GM23338 (cell line): ENCODE measurements at regions not wholly inside any gene's neighbourhood (a gene's known extent, or its start where the extent isn't known, plus 50 kb on each side); places are given as distances from the start of the nearest gene placed in this dataset.

Experiments
- ATAC-seq: fragments of 200-7000 bp; cut with Tn5 transposase; 3 replicates; pipeline ENCODE4 v1.9.1; 2020
- DNase-seq: peaks from one replicate; pipeline ENCODE4 v3.0.0-alpha.2; 2015; ENCODE audit warnings: low spot score
- H2AFZ ChIP-seq: fragments of 200-600 bp; sonication (generic); 2 replicates; pipeline ENCODE4 v1.8.0; 2016; ENCODE audit warnings: antibody characterized with exemption, mild to moderate bottlenecking, moderate library complexity
- H3F3A ChIP-seq: fragments of 200-600 bp; sonication (generic); replicated peaks from 2 replicates; pipeline ENCODE4 v1.8.0; 2017; ENCODE audit warnings: antibody characterized with exemption, mixed run types, low read depth
- H3K27ac ChIP-seq: fragments of 200-600 bp; sonication (generic); 2 replicates; pipeline ENCODE4 v1.6.1; 2016; ENCODE audit warnings: low read depth
- H3K27me3 ChIP-seq: fragments of 200-600 bp; sonication (generic); 2 replicates; pipeline ENCODE4 v1.8.0; 2016; ENCODE audit warnings: mild to moderate bottlenecking, mixed run types, moderate library complexity; ENCODE audit not compliant: insufficient read depth
- H3K36me3 ChIP-seq: fragments of 200-600 bp; sonication (generic); 2 replicates; pipeline ENCODE4 v1.8.0; 2016; ENCODE audit warnings: mild to moderate bottlenecking; ENCODE audit not compliant: insufficient read depth
- H3K4me1 ChIP-seq: fragments of 200-600 bp; sonication (generic); 2 replicates; pipeline ENCODE4 v1.8.0; 2016; ENCODE audit warnings: mild to moderate bottlenecking, moderate library complexity; ENCODE audit not compliant: insufficient read depth
- H3K4me2 ChIP-seq: fragments of 200-600 bp; sonication (generic); 2 replicates; pipeline ENCODE4 v1.7.1; 2017; ENCODE audit warnings: mixed run types
- H3K4me3 ChIP-seq: fragments of 200-600 bp; sonication (generic); 2 replicates; pipeline ENCODE4 v1.6.1; 2016; ENCODE audit warnings: mixed run types
- H3K79me2 ChIP-seq: fragments of 200-600 bp; sonication (generic); replicated peaks from 2 replicates; pipeline ENCODE4 v1.8.0; 2017; ENCODE audit warnings: mild to moderate bottlenecking; ENCODE audit not compliant: insufficient read depth
- H3K9me2 ChIP-seq: fragments of 200-600 bp; sonication (generic); 2 replicates; pipeline ENCODE4 v1.8.0; 2017; ENCODE audit not compliant: insufficient read depth
- H4K20me1 ChIP-seq: fragments of 200-600 bp; sonication (generic); replicated peaks from 2 replicates; pipeline ENCODE4 v1.8.0; 2017; ENCODE audit warnings: mild to moderate bottlenecking; ENCODE audit not compliant: insufficient read depth
- H3K27ac Mint-ChIP-seq: 2 replicates; pipeline ENCODE4 v1.8.0; 2020; ENCODE audit warnings: inconsistent platforms, mild to moderate bottlenecking, moderate library complexity, mixed read lengths
- H3K27me3 Mint-ChIP-seq: 3 replicates; pipeline ENCODE4 v1.8.0; 2022; ENCODE audit warnings: low read depth, mild to moderate bottlenecking, moderate library complexity, mixed read lengths, inconsistent platforms; ENCODE audit not compliant: insufficient read depth, poor library complexity
- H3K36me3 Mint-ChIP-seq: 3 replicates; pipeline ENCODE4 v1.8.0; 2021; ENCODE audit warnings: low read depth, mild to moderate bottlenecking, inconsistent platforms, moderate library complexity, mixed read lengths
- H3K4me1 Mint-ChIP-seq: 3 replicates; pipeline ENCODE4 v1.8.0; 2020; ENCODE audit warnings: mild to moderate bottlenecking, inconsistent platforms, mixed read lengths
- H3K4me3 Mint-ChIP-seq: 3 replicates; pipeline ENCODE4 v1.8.0; 2021; ENCODE audit warnings: moderate library complexity, mild to moderate bottlenecking, inconsistent platforms, mixed read lengths
- H3K9me3 Mint-ChIP-seq: 3 replicates; pipeline ENCODE4 v1.8.0; 2020; ENCODE audit warnings: moderate library complexity, mild to moderate bottlenecking, inconsistent platforms, mixed read lengths
- CREB1 ChIP-seq: fragments of 250-450 bp; sonication (Bioruptor Pico); IDR thresholded peaks from 2 replicates; pipeline ENCODE4 v1.5.0; 2020; ENCODE audit warnings: low read depth, mild to moderate bottlenecking, moderate library complexity
- EZH2 ChIP-seq: fragments of 200-600 bp; sonication (generic); IDR thresholded peaks from one replicate; pipeline ENCODE4 v1.8.0; 2017; ENCODE audit warnings: antibody characterized with exemption, mild to moderate bottlenecking, low read depth; ENCODE audit not compliant: unreplicated experiment
- JUNB ChIP-seq: IDR thresholded peaks from one replicate; pipeline ENCODE4 v1.6.1; 2016; ENCODE audit warnings: antibody characterized with exemption; ENCODE audit not compliant: unreplicated experiment
- REST ChIP-seq: IDR thresholded peaks from one replicate; pipeline ENCODE4 v1.6.1; 2018; ENCODE audit warnings: antibody characterized with exemption; ENCODE audit not compliant: unreplicated experiment
- STAT1 ChIP-seq: IDR thresholded peaks from one replicate; pipeline ENCODE4 v1.6.1; 2016; ENCODE audit warnings: antibody characterized with exemption; ENCODE audit not compliant: unreplicated experiment
- ZNF114 ChIP-seq: fragments of 250-450 bp; sonication (Bioruptor Pico); IDR thresholded peaks from 2 replicates; pipeline ENCODE4 v1.5.0; 2020; ENCODE audit warnings: mild to moderate bottlenecking, moderate library complexity
- ZNF331 ChIP-seq: fragments of 250-450 bp; sonication (Bioruptor Pico); IDR thresholded peaks from 2 replicates; pipeline ENCODE4 v1.5.0; 2020; ENCODE audit warnings: low read depth, mild to moderate bottlenecking, moderate library complexity
- TF ChIP-seq, protein P1 (sequence below), 2 experiments: fragments of 200-600 bp in 1 of 2; sonication (generic) in 1 of 2; conservative IDR thresholded peaks; 2 replicates each; pipeline versions ENCODE4 v1.5.1 to v1.6.1; 2016 to 2017; ENCODE audit warnings: antibody characterized with exemption in 2 of 2, low read depth in 2 of 2, mild to moderate bottlenecking in 2 of 2, moderate library complexity in 1 of 2
- TF ChIP-seq, protein P2 (sequence below): fragments of 250-450 bp; sonication (Bioruptor Pico); IDR thresholded peaks from 2 replicates; pipeline ENCODE4 v1.5.0; 2020; ENCODE audit warnings: mild to moderate bottlenecking, moderate library complexity

- H3K27ac Mint-ChIP-seq: no peak overlapping the region
- no peak overlapping the region for H3K4me3 ChIP-seq
- no peaks in the 10 kb centered on the region for H3K9me2 ChIP-seq
- peaks cover 7% of the 10 kb centered on the region; the same call in 2 of the 3 replicates for H3K4me1 Mint-ChIP-seq
- peaks cover 13% of the 10 kb centered on the region for H3K9me3 Mint-ChIP-seq
- H3K36me3 Mint-ChIP-seq: peaks cover 6% of the 10 kb centered on the region; the same call in 2 of the 3 replicates
- H3K27me3 Mint-ChIP-seq: peaks cover 12% of the 10 kb centered on the region
- TF ChIP-seq EZH2 (no peak), REST (peak; percentile 36)
- H3K36me3 ChIP-seq: no peaks in the 10 kb centered on the region
- DNase-seq (no peak), ATAC-seq (no peak)
- H3K79me2 ChIP-seq: no peaks in the 10 kb centered on the region
- no peak overlapping the region for H3K4me3 Mint-ChIP-seq
- H3K27ac ChIP-seq: no peak overlapping the region
- H3K4me1 ChIP-seq: no peaks in the 10 kb centered on the region
- no peaks in the 10 kb centered on the region for H3F3A ChIP-seq
- no peak overlapping the region for H2AFZ ChIP-seq
- no peaks in the 10 kb centered on the region for H4K20me1 ChIP-seq
- H3K27me3 ChIP-seq: no peaks in the 10 kb centered on the region
- no peak overlapping the region for H3K4me2 ChIP-seq
Measured at GRCh38 chr1:25104932-25105561, 127.3 kb downstream of the SYF2 start.

GRCh38 chr1:25103164-25103795 lies 129.0 kb downstream of the SYF2 start:
- no peak overlapping the region for H3K4me3 ChIP-seq
- no peaks in the 10 kb centered on the region for H3K79me2 ChIP-seq
- Mint-ChIP-seq H3K27me3 (peaks cover 10% of the 10 kb centered on the region), H3K4me3 (no peak overlapping the region), H3K4me1 (peaks cover 10% of the 10 kb centered on the region), H3K27ac (no peak overlapping the region), H3K9me3 (no peaks in the 10 kb centered on the region), H3K36me3 (no peaks in the 10 kb centered on the region)
- H3K27ac ChIP-seq: no peak overlapping the region
- H3K9me2 ChIP-seq: no peaks in the 10 kb centered on the region
- H2AFZ ChIP-seq: no peak overlapping the region
- H4K20me1 ChIP-seq: no peaks in the 10 kb centered on the region
- H3K4me2 ChIP-seq: no peak overlapping the region
- H3K27me3 ChIP-seq: no peaks in the 10 kb centered on the region
- ATAC-seq (no peak), DNase-seq (no peak)
- H3K4me1 ChIP-seq: no peaks in the 10 kb centered on the region
- H3K36me3 ChIP-seq: no peaks in the 10 kb centered on the region
- H3F3A ChIP-seq: no peaks in the 10 kb centered on the region
- TF ChIP-seq, protein P1, sequence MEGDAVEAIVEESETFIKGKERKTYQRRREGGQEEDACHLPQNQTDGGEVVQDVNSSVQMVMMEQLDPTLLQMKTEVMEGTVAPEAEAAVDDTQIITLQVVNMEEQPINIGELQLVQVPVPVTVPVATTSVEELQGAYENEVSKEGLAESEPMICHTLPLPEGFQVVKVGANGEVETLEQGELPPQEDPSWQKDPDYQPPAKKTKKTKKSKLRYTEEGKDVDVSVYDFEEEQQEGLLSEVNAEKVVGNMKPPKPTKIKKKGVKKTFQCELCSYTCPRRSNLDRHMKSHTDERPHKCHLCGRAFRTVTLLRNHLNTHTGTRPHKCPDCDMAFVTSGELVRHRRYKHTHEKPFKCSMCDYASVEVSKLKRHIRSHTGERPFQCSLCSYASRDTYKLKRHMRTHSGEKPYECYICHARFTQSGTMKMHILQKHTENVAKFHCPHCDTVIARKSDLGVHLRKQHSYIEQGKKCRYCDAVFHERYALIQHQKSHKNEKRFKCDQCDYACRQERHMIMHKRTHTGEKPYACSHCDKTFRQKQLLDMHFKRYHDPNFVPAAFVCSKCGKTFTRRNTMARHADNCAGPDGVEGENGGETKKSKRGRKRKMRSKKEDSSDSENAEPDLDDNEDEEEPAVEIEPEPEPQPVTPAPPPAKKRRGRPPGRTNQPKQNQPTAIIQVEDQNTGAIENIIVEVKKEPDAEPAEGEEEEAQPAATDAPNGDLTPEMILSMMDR (conservative IDR thresholded peaks at IDR 0.05; ENCODE audit: low read depth in 2 of 2): no peak
- TF ChIP-seq ZNF114 (CRISPR knock-in tag) (no peak), JUNB (no peak), EZH2 (no peak), STAT1 (no peak), ZNF331 (CRISPR knock-in tag) (no peak), CREB1 (no peak)
- TF ChIP-seq, protein P2, sequence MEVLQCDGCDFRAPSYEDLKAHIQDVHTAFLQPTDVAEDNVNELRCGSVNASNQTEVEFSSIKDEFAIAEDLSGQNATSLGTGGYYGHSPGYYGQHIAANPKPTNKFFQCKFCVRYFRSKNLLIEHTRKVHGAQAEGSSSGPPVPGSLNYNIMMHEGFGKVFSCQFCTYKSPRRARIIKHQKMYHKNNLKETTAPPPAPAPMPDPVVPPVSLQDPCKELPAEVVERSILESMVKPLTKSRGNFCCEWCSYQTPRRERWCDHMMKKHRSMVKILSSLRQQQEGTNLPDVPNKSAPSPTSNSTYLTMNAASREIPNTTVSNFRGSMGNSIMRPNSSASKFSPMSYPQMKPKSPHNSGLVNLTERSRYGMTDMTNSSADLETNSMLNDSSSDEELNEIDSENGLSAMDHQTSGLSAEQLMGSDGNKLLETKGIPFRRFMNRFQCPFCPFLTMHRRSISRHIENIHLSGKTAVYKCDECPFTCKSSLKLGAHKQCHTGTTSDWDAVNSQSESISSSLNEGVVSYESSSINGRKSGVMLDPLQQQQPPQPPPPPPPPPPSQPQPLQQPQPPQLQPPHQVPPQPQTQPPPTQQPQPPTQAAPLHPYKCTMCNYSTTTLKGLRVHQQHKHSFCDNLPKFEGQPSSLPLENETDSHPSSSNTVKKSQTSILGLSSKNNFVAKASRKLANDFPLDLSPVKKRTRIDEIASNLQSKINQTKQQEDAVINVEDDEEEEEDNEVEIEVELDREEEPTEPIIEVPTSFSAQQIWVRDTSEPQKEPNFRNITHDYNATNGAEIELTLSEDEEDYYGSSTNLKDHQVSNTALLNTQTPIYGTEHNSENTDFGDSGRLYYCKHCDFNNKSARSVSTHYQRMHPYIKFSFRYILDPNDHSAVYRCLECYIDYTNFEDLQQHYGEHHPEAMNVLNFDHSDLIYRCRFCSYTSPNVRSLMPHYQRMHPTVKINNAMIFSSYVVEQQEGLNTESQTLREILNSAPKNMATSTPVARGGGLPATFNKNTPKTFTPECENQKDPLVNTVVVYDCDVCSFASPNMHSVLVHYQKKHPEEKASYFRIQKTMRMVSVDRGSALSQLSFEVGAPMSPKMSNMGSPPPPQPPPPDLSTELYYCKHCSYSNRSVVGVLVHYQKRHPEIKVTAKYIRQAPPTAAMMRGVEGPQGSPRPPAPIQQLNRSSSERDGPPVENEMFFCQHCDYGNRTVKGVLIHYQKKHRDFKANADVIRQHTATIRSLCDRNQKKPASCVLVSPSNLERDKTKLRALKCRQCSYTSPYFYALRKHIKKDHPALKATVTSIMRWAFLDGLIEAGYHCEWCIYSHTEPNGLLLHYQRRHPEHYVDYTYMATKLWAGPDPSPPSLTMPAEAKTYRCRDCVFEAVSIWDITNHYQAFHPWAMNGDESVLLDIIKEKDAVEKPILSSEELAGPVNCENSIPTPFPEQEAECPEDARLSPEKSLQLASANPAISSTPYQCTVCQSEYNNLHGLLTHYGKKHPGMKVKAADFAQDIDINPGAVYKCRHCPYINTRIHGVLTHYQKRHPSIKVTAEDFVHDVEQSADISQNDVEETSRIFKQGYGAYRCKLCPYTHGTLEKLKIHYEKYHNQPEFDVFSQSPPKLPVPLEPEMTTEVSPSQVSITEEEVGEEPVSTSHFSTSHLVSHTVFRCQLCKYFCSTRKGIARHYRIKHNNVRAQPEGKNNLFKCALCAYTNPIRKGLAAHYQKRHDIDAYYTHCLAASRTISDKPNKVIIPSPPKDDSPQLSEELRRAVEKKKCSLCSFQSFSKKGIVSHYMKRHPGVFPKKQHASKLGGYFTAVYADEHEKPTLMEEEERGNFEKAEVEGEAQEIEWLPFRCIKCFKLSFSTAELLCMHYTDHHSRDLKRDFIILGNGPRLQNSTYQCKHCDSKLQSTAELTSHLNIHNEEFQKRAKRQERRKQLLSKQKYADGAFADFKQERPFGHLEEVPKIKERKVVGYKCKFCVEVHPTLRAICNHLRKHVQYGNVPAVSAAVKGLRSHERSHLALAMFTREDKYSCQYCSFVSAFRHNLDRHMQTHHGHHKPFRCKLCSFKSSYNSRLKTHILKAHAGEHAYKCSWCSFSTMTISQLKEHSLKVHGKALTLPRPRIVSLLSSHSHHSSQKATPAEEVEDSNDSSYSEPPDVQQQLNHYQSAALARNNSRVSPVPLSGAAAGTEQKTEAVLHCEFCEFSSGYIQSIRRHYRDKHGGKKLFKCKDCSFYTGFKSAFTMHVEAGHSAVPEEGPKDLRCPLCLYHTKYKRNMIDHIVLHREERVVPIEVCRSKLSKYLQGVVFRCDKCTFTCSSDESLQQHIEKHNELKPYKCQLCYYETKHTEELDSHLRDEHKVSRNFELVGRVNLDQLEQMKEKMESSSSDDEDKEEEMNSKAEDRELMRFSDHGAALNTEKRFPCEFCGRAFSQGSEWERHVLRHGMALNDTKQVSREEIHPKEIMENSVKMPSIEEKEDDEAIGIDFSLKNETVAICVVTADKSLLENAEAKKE (CRISPR knock-in tag): no peak
